Neural crest cell (in vitro differentiated cells): ENCODE measurements at regions not wholly inside any gene's neighbourhood (a gene's known extent, or its start where the extent isn't known, plus 50 kb on each side); places are given as distances from the start of the nearest gene placed in this dataset.

Source experiments
- DNase-seq: peaks from one replicate; pipeline ENCODE4 v3.0.0; 2021; ENCODE audit warnings: low read depth, mixed read lengths, low spot score
- H3K27ac Mint-ChIP-seq: one replicate; pipeline ENCODE4 v1.8.0; 2021; ENCODE audit warnings: mild to moderate bottlenecking, mixed read lengths; ENCODE audit not compliant: unreplicated experiment
- H3K27me3 Mint-ChIP-seq: 2 replicates; pipeline ENCODE4 v1.8.0; 2021; ENCODE audit warnings: low read depth, mild to moderate bottlenecking, mixed read lengths
- H3K36me3 Mint-ChIP-seq: 2 replicates; pipeline ENCODE4 v1.8.0; 2021; ENCODE audit warnings: low read depth, mild to moderate bottlenecking, mixed read lengths
- H3K4me1 Mint-ChIP-seq: 2 replicates; pipeline ENCODE4 v1.8.0; 2021; ENCODE audit warnings: mixed read lengths
- H3K4me3 Mint-ChIP-seq: one replicate; pipeline ENCODE4 v1.8.0; 2021; ENCODE audit warnings: mild to moderate bottlenecking, mixed read lengths
- H3K9me3 Mint-ChIP-seq: 2 replicates; pipeline ENCODE4 v1.8.0; 2021; ENCODE audit warnings: mixed read lengths
- TF ChIP-seq, protein P1 (sequence below): fragments of 200-600 bp; sonication (generic); conservative IDR thresholded peaks from 2 replicates; pipeline ENCODE4 v1.5.0; 2021; ENCODE audit warnings: antibody characterized with exemption, mild to moderate bottlenecking

DNA sequence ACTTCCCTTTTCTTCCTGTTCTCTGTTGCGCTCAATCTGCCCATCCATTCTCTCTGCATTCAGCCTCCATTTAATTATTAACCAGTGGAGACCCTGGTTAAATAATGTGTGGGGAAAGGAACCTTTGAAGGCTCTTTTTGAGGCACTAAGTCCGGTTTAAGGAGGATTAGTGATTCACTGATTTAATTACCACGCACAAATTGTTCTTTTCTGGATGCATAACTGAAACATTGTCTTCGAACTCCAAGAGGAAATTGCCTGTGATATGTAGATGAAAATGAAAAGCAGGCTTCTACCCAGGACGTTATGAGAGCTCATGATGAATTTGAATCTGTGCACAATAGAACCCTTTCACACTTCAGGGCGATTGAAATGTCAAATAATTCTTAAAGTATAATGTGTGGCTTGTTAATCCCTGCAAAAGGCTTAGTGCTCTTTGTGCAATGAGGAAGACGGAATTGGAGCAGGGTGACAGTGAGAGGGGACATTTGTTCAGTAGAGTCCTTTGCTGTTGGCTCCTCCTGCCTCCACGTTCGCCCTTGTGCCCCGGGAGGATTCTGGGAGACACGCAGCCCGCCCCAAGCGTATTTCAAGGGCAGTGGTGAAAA is 51.1 kb upstream of the ZNF236 start:
- Mint-ChIP-seq H3K27me3 (no peaks in the 10 kb centered on the region), H3K4me3 (peak overlapping the region; percentile 1), H3K9me3 (peaks cover 22% of the 10 kb centered on the region), H3K4me1 (peaks cover 33% of the 10 kb centered on the region), H3K27ac (peak overlapping the region; percentile 28), H3K36me3 (peaks cover 5% of the 10 kb centered on the region)
- peak; percentile 22 for DNase-seq
- TF ChIP-seq, protein P1, sequence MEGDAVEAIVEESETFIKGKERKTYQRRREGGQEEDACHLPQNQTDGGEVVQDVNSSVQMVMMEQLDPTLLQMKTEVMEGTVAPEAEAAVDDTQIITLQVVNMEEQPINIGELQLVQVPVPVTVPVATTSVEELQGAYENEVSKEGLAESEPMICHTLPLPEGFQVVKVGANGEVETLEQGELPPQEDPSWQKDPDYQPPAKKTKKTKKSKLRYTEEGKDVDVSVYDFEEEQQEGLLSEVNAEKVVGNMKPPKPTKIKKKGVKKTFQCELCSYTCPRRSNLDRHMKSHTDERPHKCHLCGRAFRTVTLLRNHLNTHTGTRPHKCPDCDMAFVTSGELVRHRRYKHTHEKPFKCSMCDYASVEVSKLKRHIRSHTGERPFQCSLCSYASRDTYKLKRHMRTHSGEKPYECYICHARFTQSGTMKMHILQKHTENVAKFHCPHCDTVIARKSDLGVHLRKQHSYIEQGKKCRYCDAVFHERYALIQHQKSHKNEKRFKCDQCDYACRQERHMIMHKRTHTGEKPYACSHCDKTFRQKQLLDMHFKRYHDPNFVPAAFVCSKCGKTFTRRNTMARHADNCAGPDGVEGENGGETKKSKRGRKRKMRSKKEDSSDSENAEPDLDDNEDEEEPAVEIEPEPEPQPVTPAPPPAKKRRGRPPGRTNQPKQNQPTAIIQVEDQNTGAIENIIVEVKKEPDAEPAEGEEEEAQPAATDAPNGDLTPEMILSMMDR: no peak

DNA sequence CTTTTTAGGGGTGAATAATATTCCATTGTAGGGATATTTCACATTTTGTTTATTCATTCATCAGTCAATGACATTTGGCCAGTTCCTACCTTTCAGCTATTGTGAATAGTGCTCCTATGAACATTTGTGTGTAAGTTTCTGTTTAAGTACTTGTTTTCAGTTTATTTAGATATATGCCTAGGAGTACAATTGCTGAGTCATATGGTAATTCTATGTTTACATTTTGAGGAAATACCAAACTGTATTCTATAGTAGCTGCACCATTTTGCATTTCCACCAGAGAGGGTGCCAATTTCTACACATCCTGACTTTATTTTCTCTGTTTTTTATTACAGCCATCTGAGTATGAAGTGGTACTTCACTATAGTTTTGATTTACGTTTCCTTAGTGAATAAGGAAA is 54.4 kb upstream of the ZNF236 start:
- TF ChIP-seq, protein P1: no peak

DNA sequence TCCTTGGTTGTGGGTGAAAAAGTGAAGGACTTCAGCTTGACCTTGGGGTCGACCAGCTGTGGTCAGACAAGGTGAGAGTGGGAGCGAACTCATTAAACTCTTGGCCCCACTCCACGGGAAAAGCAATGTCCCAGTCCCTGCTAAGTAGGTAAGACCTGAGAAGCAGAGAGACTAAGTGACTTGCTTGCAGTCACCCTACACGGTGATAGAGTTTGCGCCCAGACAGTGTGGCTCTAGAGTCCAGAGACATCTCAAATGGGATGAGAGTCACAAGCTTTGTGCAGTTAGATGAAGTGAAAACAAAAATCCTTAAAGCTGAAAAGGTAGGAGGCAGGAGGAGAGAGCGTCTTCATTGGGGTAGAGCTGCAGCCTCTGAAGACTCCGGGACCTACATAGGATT is 55.9 kb upstream of the ZNF236 start:
- no peak for DNase-seq
- Mint-ChIP-seq H3K27me3 (no peaks in the 10 kb centered on the region), H3K4me3 (no peak overlapping the region), H3K9me3 (peaks cover 18% of the 10 kb centered on the region), H3K36me3 (peaks cover 3% of the 10 kb centered on the region), H3K27ac (no peak overlapping the region), H3K4me1 (peaks cover 24% of the 10 kb centered on the region)
- TF ChIP-seq, protein P1: no peak

More for the DNA sequence above, 54.4 kb upstream of the ZNF236 start:
- no peak overlapping the region for H3K27ac Mint-ChIP-seq
- peaks cover 22% of the 10 kb centered on the region for H3K9me3 Mint-ChIP-seq
- no peak overlapping the region for H3K4me3 Mint-ChIP-seq
- H3K27me3 Mint-ChIP-seq: no peaks in the 10 kb centered on the region
- H3K4me1 Mint-ChIP-seq: peaks cover 25% of the 10 kb centered on the region
- H3K36me3 Mint-ChIP-seq: peaks cover 5% of the 10 kb centered on the region
- no peak for DNase-seq

DNA sequence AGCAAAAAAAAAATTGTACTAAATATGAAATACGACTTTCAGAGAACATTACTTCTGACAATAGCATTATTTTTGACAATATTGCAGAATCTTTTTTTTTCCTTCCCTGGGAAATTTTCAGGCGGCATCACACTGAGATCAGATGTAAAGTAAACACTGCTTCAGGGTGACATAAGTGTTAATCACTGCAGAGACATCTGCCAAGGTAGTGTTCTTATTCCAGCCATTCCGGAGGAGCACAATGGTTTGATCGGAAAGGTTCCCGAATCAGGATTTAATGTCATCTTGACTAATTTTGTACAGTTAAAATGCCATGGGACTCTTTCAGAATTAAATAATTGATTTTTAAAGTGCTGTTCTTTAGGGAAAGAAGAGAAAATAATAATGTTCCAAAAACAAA is 56.7 kb upstream of the ZNF236 start:
- DNase-seq: no peak
- Mint-ChIP-seq H3K27ac (no peak overlapping the region), H3K9me3 (peaks cover 15% of the 10 kb centered on the region), H3K4me3 (no peak overlapping the region), H3K27me3 (no peaks in the 10 kb centered on the region), H3K36me3 (peaks cover 3% of the 10 kb centered on the region), H3K4me1 (peaks cover 20% of the 10 kb centered on the region)
- TF ChIP-seq, protein P1: no peak

DNA sequence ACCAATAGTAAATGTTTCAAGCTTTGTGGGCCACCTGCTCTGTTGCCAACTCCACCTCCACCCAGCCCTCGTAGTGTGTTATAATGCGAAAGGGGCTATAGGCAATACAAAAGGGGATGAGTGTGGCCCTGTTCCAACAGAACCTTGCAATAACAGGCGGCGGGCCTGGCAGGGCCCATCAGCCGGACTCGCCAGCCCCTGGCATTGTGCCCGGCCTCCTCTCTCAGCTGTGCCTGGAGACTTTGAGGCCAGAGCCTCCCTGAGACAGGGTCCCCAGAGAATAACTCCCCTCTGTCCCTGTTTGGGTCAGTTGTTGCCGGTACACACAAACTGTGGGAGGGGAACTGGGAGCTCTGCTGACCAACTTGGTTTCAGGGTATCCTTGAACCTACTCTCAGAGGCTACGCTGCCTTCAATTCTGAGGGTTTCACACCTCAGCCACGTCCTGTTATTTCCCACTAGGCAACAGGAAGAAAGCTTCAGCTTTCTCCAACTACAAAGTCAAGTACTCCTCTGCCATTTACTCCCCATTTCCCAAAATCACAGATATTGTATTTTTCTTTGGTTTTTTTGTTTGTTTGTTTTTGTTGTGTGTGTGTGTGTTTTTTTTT is 58.0 kb upstream of the ZNF236 start:
- Mint-ChIP-seq H3K4me3 (no peak overlapping the region), H3K27ac (no peak overlapping the region), H3K27me3 (no peaks in the 10 kb centered on the region), H3K4me1 (peaks cover 18% of the 10 kb centered on the region), H3K9me3 (peaks cover 15% of the 10 kb centered on the region), H3K36me3 (peaks cover 3% of the 10 kb centered on the region)
- no peak for DNase-seq
- TF ChIP-seq, protein P1: no peak
